Calu3 (cell line): ENCODE measurements at regions not wholly inside any gene's neighbourhood (a gene's known extent, or its start where the extent isn't known, plus 50 kb on each side); places are given as distances from the start of the nearest gene placed in this dataset.

ENCODE experiments used
- BruUV-seq: library from RNA; stranded (reverse); fragments of 400-500 nt; replicated peaks from 2 replicates; lab custom pipeline; 2021; lab: Mats Ljungman, UMichigan
- CTCF ChIA-PET: fragments of 300-600 bp; sonication (Branson Sonifier 250); formaldehyde crosslinking; loops from one replicate; lab custom pipeline; 2022; ENCODE audit warnings: antibody characterized with exemption; lab: Charles Lee
- DNase-seq: peaks from one replicate; pipeline ENCODE4 v3.0.0; 2022
- H3K27ac Mint-ChIP-seq: one replicate; pipeline ENCODE4 v1.8.0; 2022; ENCODE audit warnings: mixed read lengths; ENCODE audit not compliant: unreplicated experiment
- H3K27me3 Mint-ChIP-seq: one replicate; pipeline ENCODE4 v1.8.0; 2022; ENCODE audit warnings: mixed read lengths; ENCODE audit not compliant: unreplicated experiment
- H3K36me3 Mint-ChIP-seq: one replicate; pipeline ENCODE4 v1.8.0; 2022; ENCODE audit warnings: mild to moderate bottlenecking, moderate library complexity, mixed read lengths; ENCODE audit not compliant: insufficient read depth, unreplicated experiment
- H3K4me1 Mint-ChIP-seq: one replicate; pipeline ENCODE4 v1.8.0; 2022; ENCODE audit warnings: mild to moderate bottlenecking, low read depth, mixed read lengths; ENCODE audit not compliant: unreplicated experiment
- H3K4me3 Mint-ChIP-seq: one replicate; pipeline ENCODE4 v1.8.0; 2022; ENCODE audit warnings: mild to moderate bottlenecking, low read depth, moderate library complexity, mixed read lengths; ENCODE audit not compliant: unreplicated experiment
- H3K9me3 Mint-ChIP-seq: one replicate; pipeline ENCODE4 v1.8.0; 2022; ENCODE audit warnings: low read depth, mixed read lengths; ENCODE audit not compliant: unreplicated experiment
- CTCF ChIP-seq: fragments of 200-600 bp; IDR thresholded peaks from one replicate; pipeline ENCODE4 v1.8.0; 2022; ENCODE audit warnings: antibody characterized with exemption; ENCODE audit not compliant: unreplicated experiment
- intact Hi-C: fragments of 100-400 bp; cut with micrococcal nuclease; formaldehyde crosslinking; loops from one replicate; pipeline ENCODE4 v1.10.0; 2022; ENCODE audit not compliant: unreplicated experiment

GRCh38 chr20:22684072-22684762, 99.8 kb upstream of the FOXA2 start:
- Mint-ChIP-seq H3K36me3 (no peaks in the 10 kb centered on the region), H3K4me1 (no peaks in the 10 kb centered on the region), H3K4me3 (no peak overlapping the region), H3K27me3 (no peaks in the 10 kb centered on the region), H3K27ac (no peak overlapping the region), H3K9me3 (no peaks in the 10 kb centered on the region)
- no TSS peak for BruUV-seq
- intact Hi-C loops, result loop anchor here (2.0 kb wide), 2 partner anchors 99 to 345 kb away; partner anchors contain the start of gene FOXA2
- peak; percentile 35 for TF ChIP-seq CTCF
- DNase-seq, result peak; percentile 21
- CTCF ChIA-PET, result interaction anchor here (0.8 kb wide), 1 partner anchor 67 kb away, joined by 3 read pairs; no protein-coding TSS in a partner anchor

- H3K9me3 Mint-ChIP-seq, result no peaks in the 10 kb centered on the region
- no peak for DNase-seq
- no peak overlapping the region for H3K4me3 Mint-ChIP-seq
- intact Hi-C loops, result loop anchor here (2.0 kb wide), 2 partner anchors 100 to 346 kb away; partner anchors contain the start of gene FOXA2
- CTCF ChIA-PET, result interaction anchor here (1.0 kb wide), 1 partner anchor 100 kb away, joined by 3 read pairs; the partner anchor contains the start of gene FOXA2
- H3K36me3 Mint-ChIP-seq, result no peaks in the 10 kb centered on the region
- H3K4me1 Mint-ChIP-seq, result no peaks in the 10 kb centered on the region
- no peak overlapping the region for H3K27ac Mint-ChIP-seq
- no TSS peak for BruUV-seq
- TF ChIP-seq CTCF, result no peak
- no peaks in the 10 kb centered on the region for H3K27me3 Mint-ChIP-seq
Observed at GRCh38 chr20:22684763-22685443, 100.5 kb upstream of the FOXA2 start.

GRCh38 chr20:22686097-22686496, 101.7 kb upstream of the FOXA2 start:
- Mint-ChIP-seq H3K4me1 (no peaks in the 10 kb centered on the region), H3K9me3 (no peaks in the 10 kb centered on the region), H3K4me3 (no peak overlapping the region), H3K36me3 (no peaks in the 10 kb centered on the region), H3K27me3 (no peaks in the 10 kb centered on the region), H3K27ac (peak overlapping the region; percentile 50)
- TF ChIP-seq CTCF, result no peak
- BruUV-seq, result no TSS peak
- intact Hi-C loops, result no loop called here
- CTCF ChIA-PET, result no interaction called here
- peak; percentile 7 for DNase-seq

GRCh38 chr20:22687676-22688349, 103.4 kb upstream of the FOXA2 start:
- BruUV-seq, result no TSS peak
- H3K4me3 Mint-ChIP-seq, result no peak overlapping the region
- no peaks in the 10 kb centered on the region for H3K27me3 Mint-ChIP-seq
- DNase-seq, result no peak
- H3K9me3 Mint-ChIP-seq, result no peaks in the 10 kb centered on the region
- TF ChIP-seq CTCF, result no peak
- H3K4me1 Mint-ChIP-seq, result no peaks in the 10 kb centered on the region
- no peak overlapping the region for H3K27ac Mint-ChIP-seq
- no peaks in the 10 kb centered on the region for H3K36me3 Mint-ChIP-seq
- intact Hi-C loops, result no loop called here
- CTCF ChIA-PET, result no interaction called here
